PC-3 (cell line): ENCODE measurements at regions not wholly inside any gene's neighbourhood (a gene's known extent, or its start where the extent isn't known, plus 50 kb on each side); places are given as distances from the start of the nearest gene placed in this dataset.

Experiments used
- ATAC-seq: fragments of 200-7000 bp; cut with Tn5 transposase; 2 replicates; pipeline ENCODE4 v1.9.1; 2020; ENCODE audit warnings: mild to moderate bottlenecking, moderate library complexity
- BruUV-seq: library from RNA; stranded (reverse); fragments of 400-500 nt; replicated peaks from 2 replicates; lab custom pipeline; 2021; lab: Mats Ljungman, UMichigan
- CTCF ChIA-PET: fragments of 300-600 bp; sonication (Branson Sonifier 250); formaldehyde crosslinking; loops from one replicate; lab custom pipeline; 2022; ENCODE audit warnings: antibody characterized with exemption; lab: Charles Lee
- POLR2A ChIA-PET: fragments of 300-600 bp; sonication (Branson Sonifier 250); formaldehyde crosslinking; loops from one replicate; lab custom pipeline; 2022; ENCODE audit warnings: antibody characterized with exemption; ENCODE audit not compliant: unreplicated experiment; lab: Charles Lee
- DNase-seq: peaks from one replicate; pipeline ENCODE4 v3.0.0-alpha.2; 2015
- H2AFZ ChIP-seq: fragments of 300-600 bp; sonication (generic); 2 replicates; pipeline ENCODE4 v1.6.0; 2016; ENCODE audit warnings: antibody characterized with exemption, low read length
- H3F3A ChIP-seq: fragments of 300-600 bp; sonication (generic); one replicate; pipeline ENCODE4 v1.6.0; 2017; ENCODE audit warnings: antibody characterized with exemption, low read length, control low read depth, mild to moderate bottlenecking; ENCODE audit not compliant: unreplicated experiment
- H3K27ac ChIP-seq: fragments of 300-600 bp; sonication (generic); 2 replicates; pipeline ENCODE4 v1.5.1; 2016; ENCODE audit warnings: mild to moderate bottlenecking, low read length
- H3K27me3 ChIP-seq: fragments of 300-600 bp; sonication (generic); 2 replicates; pipeline ENCODE4 v1.6.1; 2016; ENCODE audit warnings: low read length, mixed read lengths
- H3K36me3 ChIP-seq: fragments of 300-600 bp; sonication (generic); 2 replicates; pipeline ENCODE4 v1.6.1; 2016; ENCODE audit warnings: low read depth, mixed run types, low read length, mixed read lengths
- H3K4me1 ChIP-seq: fragments of 300-600 bp; sonication (generic); 2 replicates; pipeline ENCODE4 v1.5.1; 2016; ENCODE audit warnings: low read length; ENCODE audit not compliant: insufficient read depth
- H3K4me2 ChIP-seq: fragments of 300-600 bp; sonication (generic); 2 replicates; pipeline ENCODE4 v1.6.0; 2016; ENCODE audit warnings: low read length
- H3K4me3 ChIP-seq: fragments of 300-600 bp; sonication (generic); 2 replicates; pipeline ENCODE4 v1.5.1; 2016; ENCODE audit warnings: mild to moderate bottlenecking, low read length, mixed read lengths
- H3K79me2 ChIP-seq: fragments of 300-600 bp; sonication (generic); 2 replicates; pipeline ENCODE4 v1.6.1; 2017; ENCODE audit warnings: low read length, mixed read lengths
- H3K9ac ChIP-seq: fragments of 300-600 bp; sonication (generic); 2 replicates; pipeline ENCODE4 v1.6.0; 2016; ENCODE audit warnings: mild to moderate bottlenecking, low read length
- H3K9me2 ChIP-seq: fragments of 300-600 bp; sonication (generic); replicated peaks from 2 replicates; pipeline ENCODE4 v1.6.1; 2016; ENCODE audit warnings: mixed run types, low read length, mixed read lengths
- H3K9me3 ChIP-seq: fragments of 300-600 bp; sonication (generic); 2 replicates; pipeline ENCODE4 v1.6.1; 2016; ENCODE audit warnings: low read length, mixed read lengths
- H4K20me1 ChIP-seq: fragments of 300-600 bp; sonication (generic); 2 replicates; pipeline ENCODE4 v1.6.1; 2016; ENCODE audit warnings: low read length, mixed read lengths
- EZH2 ChIP-seq: fragments of 300-600 bp; sonication (generic); IDR thresholded peaks from one replicate; pipeline ENCODE4 v1.6.1; 2017; ENCODE audit warnings: antibody characterized with exemption, mild to moderate bottlenecking, low read length; ENCODE audit not compliant: unreplicated experiment
- EZH2phosphoT487 ChIP-seq: fragments of 300-600 bp; sonication (generic); IDR thresholded peaks from 2 replicates; pipeline ENCODE4 v1.6.1; 2018; ENCODE audit warnings: mild to moderate bottlenecking, antibody characterized with exemption, low read length, borderline replicate concordance
- intact Hi-C: fragments of 100-400 bp; cut with micrococcal nuclease; formaldehyde crosslinking; loops from 2 replicates; pipeline ENCODE4 v1.9.0; 2023
- TF ChIP-seq, protein P1 (sequence below): fragments of 300-600 bp; sonication (generic); conservative IDR thresholded peaks from 2 replicates; pipeline ENCODE4 v1.5.1; 2017; ENCODE audit warnings: antibody characterized with exemption, low read depth, mild to moderate bottlenecking, low read length

DNA sequence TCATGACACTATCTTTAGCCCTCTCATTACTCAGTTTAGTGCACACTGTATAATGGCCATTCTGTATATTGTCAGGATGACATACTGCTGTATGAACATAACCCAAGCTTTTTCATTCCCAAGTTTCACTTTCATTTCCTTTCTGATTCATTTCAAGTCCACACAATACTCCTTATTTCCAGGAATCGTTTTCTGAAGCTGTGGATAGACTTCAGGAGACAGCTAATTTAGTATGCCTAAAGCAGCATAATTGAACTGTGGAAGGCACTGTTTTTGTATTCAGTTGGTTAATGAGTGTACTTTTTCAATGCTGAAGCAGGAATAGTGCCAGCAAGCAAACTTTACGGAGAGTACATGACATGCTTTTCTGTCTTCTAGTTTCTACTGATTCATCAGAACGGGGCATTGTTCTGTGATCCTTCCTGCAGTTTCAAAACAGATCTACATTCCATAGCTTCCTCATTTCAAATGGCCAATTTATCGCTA lies 578.5 kb upstream of the ZP4 start:
- peaks cover 3% of the 10 kb centered on the region; the same call in 1 of the 2 replicates for H3K4me1 ChIP-seq
- H3K27ac ChIP-seq, result no peak overlapping the region
- H3K4me2 ChIP-seq, result no peak overlapping the region
- H4K20me1 ChIP-seq, result no peaks in the 10 kb centered on the region
- H3F3A ChIP-seq, result no peaks in the 10 kb centered on the region
- H3K9me3 ChIP-seq, result no peaks in the 10 kb centered on the region
- ATAC-seq (no peak), DNase-seq (no peak)
- H3K4me3 ChIP-seq, result no peak overlapping the region
- H3K27me3 ChIP-seq, result no peaks in the 10 kb centered on the region
- TF ChIP-seq EZH2, result no peak
- TF ChIP-seq EZH2phosphoT487, result no peak
- TF ChIP-seq, protein P1, sequence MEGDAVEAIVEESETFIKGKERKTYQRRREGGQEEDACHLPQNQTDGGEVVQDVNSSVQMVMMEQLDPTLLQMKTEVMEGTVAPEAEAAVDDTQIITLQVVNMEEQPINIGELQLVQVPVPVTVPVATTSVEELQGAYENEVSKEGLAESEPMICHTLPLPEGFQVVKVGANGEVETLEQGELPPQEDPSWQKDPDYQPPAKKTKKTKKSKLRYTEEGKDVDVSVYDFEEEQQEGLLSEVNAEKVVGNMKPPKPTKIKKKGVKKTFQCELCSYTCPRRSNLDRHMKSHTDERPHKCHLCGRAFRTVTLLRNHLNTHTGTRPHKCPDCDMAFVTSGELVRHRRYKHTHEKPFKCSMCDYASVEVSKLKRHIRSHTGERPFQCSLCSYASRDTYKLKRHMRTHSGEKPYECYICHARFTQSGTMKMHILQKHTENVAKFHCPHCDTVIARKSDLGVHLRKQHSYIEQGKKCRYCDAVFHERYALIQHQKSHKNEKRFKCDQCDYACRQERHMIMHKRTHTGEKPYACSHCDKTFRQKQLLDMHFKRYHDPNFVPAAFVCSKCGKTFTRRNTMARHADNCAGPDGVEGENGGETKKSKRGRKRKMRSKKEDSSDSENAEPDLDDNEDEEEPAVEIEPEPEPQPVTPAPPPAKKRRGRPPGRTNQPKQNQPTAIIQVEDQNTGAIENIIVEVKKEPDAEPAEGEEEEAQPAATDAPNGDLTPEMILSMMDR, result no peak
- no peaks in the 10 kb centered on the region for H3K79me2 ChIP-seq
- no peak overlapping the region for H3K9ac ChIP-seq
- no peaks in the 10 kb centered on the region for H3K36me3 ChIP-seq
- H3K9me2 ChIP-seq, result no peaks in the 10 kb centered on the region
- no peak overlapping the region for H2AFZ ChIP-seq
- POLR2A ChIA-PET, result no interaction called here
- BruUV-seq, result no TSS peak
- intact Hi-C loops, result loop anchor here (5.0 kb wide), 1 partner anchor 483 kb away; no protein-coding TSS in a partner anchor
- CTCF ChIA-PET, result no interaction called here

DNA sequence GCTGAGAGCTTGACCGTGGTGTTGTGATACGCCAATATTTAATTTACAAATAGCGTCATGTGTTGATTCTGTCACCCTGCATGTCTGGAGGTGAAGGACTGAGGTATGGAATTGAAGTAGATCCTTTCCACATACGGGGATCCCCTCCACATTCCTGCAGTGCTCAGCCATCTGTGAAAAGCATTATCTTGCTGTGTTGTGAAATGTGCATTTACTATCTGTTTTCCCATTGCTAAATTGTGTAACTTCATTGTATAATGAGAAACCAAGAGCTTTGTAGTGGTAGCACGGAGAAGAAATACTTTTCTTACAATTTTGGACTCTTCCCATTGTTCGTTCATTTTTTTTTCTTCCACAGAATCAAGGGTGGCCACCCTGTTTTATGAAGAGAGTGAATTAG lies 577.3 kb upstream of the ZP4 start:
- H3K27me3 ChIP-seq, result no peaks in the 10 kb centered on the region
- no peak overlapping the region for H3K27ac ChIP-seq
- H3K79me2 ChIP-seq, result no peaks in the 10 kb centered on the region
- no TSS peak for BruUV-seq
- no peak overlapping the region for H3K9ac ChIP-seq
- ATAC-seq (no peak), DNase-seq (no peak)
- no peak overlapping the region for H3K4me2 ChIP-seq
- no peaks in the 10 kb centered on the region for H3K9me2 ChIP-seq
- no peaks in the 10 kb centered on the region for H3K9me3 ChIP-seq
- no peak overlapping the region for H2AFZ ChIP-seq
- H3K4me1 ChIP-seq, result peaks cover 3% of the 10 kb centered on the region; the same call in 1 of the 2 replicates
- ChIA-PET CTCF (no interaction called here), POLR2A (no interaction called here)
- no peaks in the 10 kb centered on the region for H3F3A ChIP-seq
- intact Hi-C loops, result loop anchor here (5.0 kb wide), 1 partner anchor 484 kb away; no protein-coding TSS in a partner anchor
- no peak overlapping the region for H3K4me3 ChIP-seq
- H4K20me1 ChIP-seq, result no peaks in the 10 kb centered on the region
- H3K36me3 ChIP-seq, result no peaks in the 10 kb centered on the region
- TF ChIP-seq EZH2, result no peak
- TF ChIP-seq, protein P1, result no peak
- TF ChIP-seq EZH2phosphoT487, result no peak

- no TSS peak for BruUV-seq
- H3K36me3 ChIP-seq, result no peaks in the 10 kb centered on the region
- H3K9me3 ChIP-seq, result no peaks in the 10 kb centered on the region
- ChIA-PET CTCF (no interaction called here), POLR2A (no interaction called here)
- no peaks in the 10 kb centered on the region for H3F3A ChIP-seq
- H3K79me2 ChIP-seq, result no peaks in the 10 kb centered on the region
- no peaks in the 10 kb centered on the region for H4K20me1 ChIP-seq
- no peaks in the 10 kb centered on the region for H3K27me3 ChIP-seq
- no peaks in the 10 kb centered on the region for H3K9me2 ChIP-seq
- no peak overlapping the region for H3K27ac ChIP-seq
- H2AFZ ChIP-seq, result no peak overlapping the region
- ATAC-seq (peak; percentile 49; the same call in 1 of the 2 replicates), DNase-seq (peak; percentile 3)
- TF ChIP-seq EZH2, result no peak
- TF ChIP-seq, protein P1, result no peak
- no peak for TF ChIP-seq EZH2phosphoT487
- intact Hi-C loops, result loop anchor here (5.0 kb wide), 1 partner anchor 486 kb away; no protein-coding TSS in a partner anchor
- H3K4me2 ChIP-seq, result 0 out of 2 replicates have a peak overlapping the region, but pooled peaks have one; percentile 16
- H3K4me3 ChIP-seq, result no peak overlapping the region
- H3K4me1 ChIP-seq, result peaks cover 3% of the 10 kb centered on the region; the same call in 1 of the 2 replicates
- no peak overlapping the region for H3K9ac ChIP-seq
Observed at GRCh38 chr1:238466459-238466858, 575.7 kb upstream of the ZP4 start.
